Ovary (tissue), 3 donors: ENCODE measurements at regions not wholly inside any gene's neighbourhood (a gene's known extent, or its start where the extent isn't known, plus 50 kb on each side); places are given as distances from the start of the nearest gene placed in this dataset.

Experiments
- POLR2A ChIP-seq: fragments of 450-650 bp; IDR thresholded peaks from one replicate; pipeline ENCODE4 v1.6.1; 2017; ENCODE audit warnings: antibody characterized with exemption, mild to moderate bottlenecking, moderate library complexity
- TF ChIP-seq, protein P1 (sequence below), 3 donors: fragments of 450-650 bp in 2 of 3; fragments of 200-600 bp in 1 of 3; IDR thresholded peaks; one replicate each; pipeline versions ENCODE4 v1.5.1 to v1.8.0; 2016 to 2022; ENCODE audit warnings: antibody characterized with exemption in 3 of 3, mild to moderate bottlenecking in 1 of 3
- donor health status: DM: no; HTN: no; CAD: no.

DNA sequence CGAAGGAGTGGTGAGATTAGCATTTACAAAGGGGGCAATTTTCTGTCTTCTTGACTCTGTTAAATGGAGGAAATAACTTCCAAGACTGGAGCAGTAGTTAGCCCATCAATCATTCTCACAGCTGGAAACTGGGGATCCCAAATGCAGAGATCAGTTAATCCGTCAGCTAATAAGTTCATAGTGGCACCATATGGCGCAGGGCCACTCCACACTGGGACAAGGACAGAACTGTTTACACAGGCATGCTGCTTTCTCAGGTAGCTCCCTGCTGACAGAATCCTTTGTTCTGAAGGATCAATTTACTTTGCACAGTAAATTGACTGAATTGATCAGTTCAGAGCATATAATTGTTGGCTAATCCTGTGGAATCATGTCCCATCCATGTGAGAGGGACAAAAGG, 395.7 kb downstream of the TMEM161B start:
- no peak for TF ChIP-seq POLR2A
- TF ChIP-seq, protein P1, sequence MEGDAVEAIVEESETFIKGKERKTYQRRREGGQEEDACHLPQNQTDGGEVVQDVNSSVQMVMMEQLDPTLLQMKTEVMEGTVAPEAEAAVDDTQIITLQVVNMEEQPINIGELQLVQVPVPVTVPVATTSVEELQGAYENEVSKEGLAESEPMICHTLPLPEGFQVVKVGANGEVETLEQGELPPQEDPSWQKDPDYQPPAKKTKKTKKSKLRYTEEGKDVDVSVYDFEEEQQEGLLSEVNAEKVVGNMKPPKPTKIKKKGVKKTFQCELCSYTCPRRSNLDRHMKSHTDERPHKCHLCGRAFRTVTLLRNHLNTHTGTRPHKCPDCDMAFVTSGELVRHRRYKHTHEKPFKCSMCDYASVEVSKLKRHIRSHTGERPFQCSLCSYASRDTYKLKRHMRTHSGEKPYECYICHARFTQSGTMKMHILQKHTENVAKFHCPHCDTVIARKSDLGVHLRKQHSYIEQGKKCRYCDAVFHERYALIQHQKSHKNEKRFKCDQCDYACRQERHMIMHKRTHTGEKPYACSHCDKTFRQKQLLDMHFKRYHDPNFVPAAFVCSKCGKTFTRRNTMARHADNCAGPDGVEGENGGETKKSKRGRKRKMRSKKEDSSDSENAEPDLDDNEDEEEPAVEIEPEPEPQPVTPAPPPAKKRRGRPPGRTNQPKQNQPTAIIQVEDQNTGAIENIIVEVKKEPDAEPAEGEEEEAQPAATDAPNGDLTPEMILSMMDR (IDR thresholded peaks at IDR 0.05), result no peak
